GM08714 (cell line): ENCODE measurements at regions not wholly inside any gene's neighbourhood (a gene's known extent, or its start where the extent isn't known, plus 50 kb on each side); places are given as distances from the start of the nearest gene placed in this dataset.

Source experiments
- H3K4me3 ChIP-seq: fragments of 200-500 bp; sonication (Bioruptor generic); 2 replicates; pipeline ENCODE4 v1.5.1; 2014; ENCODE audit warnings: mild to moderate bottlenecking, low read length, inconsistent platforms
- ZNF274 ChIP-seq: IDR thresholded peaks from 2 replicates; pipeline ENCODE4 v1.6.1; 2012; ENCODE audit warnings: mild to moderate bottlenecking, low read depth, low read length

GRCh38 chr13:85653681-85654080, 145.5 kb downstream of the SLITRK6 start:
- H3K4me3 ChIP-seq = no peak overlapping the region
- TF ChIP-seq ZNF274 = no peak

- TF ChIP-seq ZNF274 = no peak
- H3K4me3 ChIP-seq = no peak overlapping the region
Observed at GRCh38 chr13:85652491-85652890, 146.7 kb downstream of the SLITRK6 start.

- H3K4me3 ChIP-seq = no peak overlapping the region
- no peak for TF ChIP-seq ZNF274
Observed at GRCh38 chr13:85651440-85651839, 147.8 kb downstream of the SLITRK6 start.

GRCh38 chr13:85650613-85651012, 148.6 kb downstream of the SLITRK6 start:
- H3K4me3 ChIP-seq = no peak overlapping the region
- TF ChIP-seq ZNF274 = no peak

- no peak for TF ChIP-seq ZNF274
- no peak overlapping the region for H3K4me3 ChIP-seq
Observed at GRCh38 chr13:85640727-85641126, 158.5 kb downstream of the SLITRK6 start.

GRCh38 chr13:85638815-85639393, 160.3 kb downstream of the SLITRK6 start:
- no peak overlapping the region for H3K4me3 ChIP-seq
- no peak for TF ChIP-seq ZNF274

GRCh38 chr13:85638265-85638664, 161.0 kb downstream of the SLITRK6 start:
- TF ChIP-seq ZNF274 = no peak
- H3K4me3 ChIP-seq = no peak overlapping the region

- no peak for TF ChIP-seq ZNF274
- H3K4me3 ChIP-seq = no peak overlapping the region
Observed at GRCh38 chr13:85632526-85633195, 166.6 kb downstream of the SLITRK6 start.

GRCh38 chr13:85631801-85632200, 167.4 kb downstream of the SLITRK6 start:
- no peak overlapping the region for H3K4me3 ChIP-seq
- TF ChIP-seq ZNF274 = no peak

GRCh38 chr13:85626603-85627002, 172.6 kb downstream of the SLITRK6 start:
- TF ChIP-seq ZNF274 = no peak
- no peak overlapping the region for H3K4me3 ChIP-seq

GRCh38 chr13:85619321-85619720, 179.9 kb downstream of the SLITRK6 start:
- H3K4me3 ChIP-seq = no peak overlapping the region
- TF ChIP-seq ZNF274 = no peak

GRCh38 chr13:85618521-85618920, 180.7 kb downstream of the SLITRK6 start:
- H3K4me3 ChIP-seq = no peak overlapping the region
- no peak for TF ChIP-seq ZNF274

- no peak overlapping the region for H3K4me3 ChIP-seq
- no peak for TF ChIP-seq ZNF274
Observed at GRCh38 chr13:85616275-85616674, 182.9 kb downstream of the SLITRK6 start.

GRCh38 chr13:85615031-85615430, 184.2 kb downstream of the SLITRK6 start:
- H3K4me3 ChIP-seq = no peak overlapping the region
- no peak for TF ChIP-seq ZNF274

- H3K4me3 ChIP-seq = no peak overlapping the region
- TF ChIP-seq ZNF274 = no peak
Observed at GRCh38 chr13:85610024-85610423, 189.2 kb downstream of the SLITRK6 start.
